OCI-LY7 (cell line): ENCODE measurements at regions not wholly inside any gene's neighbourhood (a gene's known extent, or its start where the extent isn't known, plus 50 kb on each side); places are given as distances from the start of the nearest gene placed in this dataset.

Experiments
- CTCF ChIP-seq: fragments of 200-600 bp; sonication (generic); conservative IDR thresholded peaks from 2 replicates; pipeline ENCODE4 v1.5.1; 2014; ENCODE audit warnings: mild to moderate bottlenecking, antibody characterized with exemption, low read length, moderate library complexity, mixed read lengths
- EZH2phosphoT487 ChIP-seq: fragments of 200-600 bp; sonication (generic); IDR thresholded peaks from 2 replicates; pipeline ENCODE4 v1.6.1; 2018; ENCODE audit warnings: low read depth, borderline replicate concordance, mild to moderate bottlenecking, mixed run types, antibody characterized with exemption, low read length, moderate library complexity, mixed read lengths

GRCh38 chr13:78033509-78033908 is 114.9 kb upstream of the EDNRB start:
- no peak for TF ChIP-seq CTCF
- TF ChIP-seq EZH2phosphoT487 = no peak
